GM21576 (cell line): ENCODE measurements at regions not wholly inside any gene's neighbourhood (a gene's known extent, or its start where the extent isn't known, plus 50 kb on each side); places are given as distances from the start of the nearest gene placed in this dataset.
"Not testable (repeated sequence)": the region's sequence is repeated elsewhere in the genome, so short reads cannot be mapped to it uniquely, and the experiment has no call there.

Experiments
- ATAC-seq: cut with Tn5 transposase; IDR thresholded peaks from one replicate; pipeline ENCODE4 v1.9.1; 2021; ENCODE audit warnings: mild to moderate bottlenecking, moderate library complexity; ENCODE audit not compliant: unreplicated experiment

DNA sequence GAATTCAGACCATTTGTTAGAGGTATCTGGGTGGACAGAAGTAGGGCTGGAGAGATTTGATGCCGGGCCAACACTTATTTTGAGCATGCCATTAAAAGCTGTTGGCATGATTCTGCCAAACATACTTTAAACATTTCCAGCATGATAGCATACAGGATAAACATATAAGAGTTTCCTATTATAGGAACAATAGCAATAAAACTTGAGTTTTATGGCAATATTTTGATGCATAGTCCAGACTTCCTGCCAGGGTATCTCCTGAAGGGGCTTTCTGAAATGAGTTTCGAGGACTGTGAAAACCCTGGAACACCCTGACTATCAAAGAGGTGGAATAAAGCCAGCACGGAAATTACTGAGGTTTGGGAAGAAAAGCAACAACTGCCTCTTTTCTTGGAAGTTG lies 1398.0 kb upstream of the NXPH2 start:
- ATAC-seq = no peak

DNA sequence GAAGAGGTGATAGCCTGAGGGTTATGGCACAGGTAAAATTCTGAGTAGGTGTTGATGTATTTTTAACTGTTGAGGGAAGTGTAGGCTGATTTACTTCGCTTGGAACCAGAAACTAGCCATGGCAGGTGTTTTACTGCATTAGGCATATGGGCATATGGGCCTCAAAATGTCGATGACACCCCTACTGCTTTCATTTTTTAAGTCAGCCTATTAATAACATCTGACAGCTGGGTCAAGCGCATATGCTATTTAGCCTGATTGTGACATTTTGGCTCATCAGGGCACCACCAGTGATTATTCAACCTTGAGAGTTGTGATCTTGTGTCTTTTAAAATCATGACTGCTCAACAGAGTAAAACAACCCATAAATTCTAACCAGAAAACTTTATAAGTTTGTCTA lies 1396.9 kb upstream of the NXPH2 start:
- no peak for ATAC-seq

GRCh38 chr2:140173790-140174189 lies 1393.6 kb upstream of the NXPH2 start:
- ATAC-seq = no peak

- no peak for ATAC-seq
These were observed 1384.3 kb upstream of the NXPH2 start for GRCh38 chr2:140164449-140164848.

- no peak for ATAC-seq
These were observed 1378.1 kb upstream of the NXPH2 start for GRCh38 chr2:140158259-140158658.

GRCh38 chr2:140157816-140158215 lies 1377.6 kb upstream of the NXPH2 start:
- ATAC-seq = no peak

DNA sequence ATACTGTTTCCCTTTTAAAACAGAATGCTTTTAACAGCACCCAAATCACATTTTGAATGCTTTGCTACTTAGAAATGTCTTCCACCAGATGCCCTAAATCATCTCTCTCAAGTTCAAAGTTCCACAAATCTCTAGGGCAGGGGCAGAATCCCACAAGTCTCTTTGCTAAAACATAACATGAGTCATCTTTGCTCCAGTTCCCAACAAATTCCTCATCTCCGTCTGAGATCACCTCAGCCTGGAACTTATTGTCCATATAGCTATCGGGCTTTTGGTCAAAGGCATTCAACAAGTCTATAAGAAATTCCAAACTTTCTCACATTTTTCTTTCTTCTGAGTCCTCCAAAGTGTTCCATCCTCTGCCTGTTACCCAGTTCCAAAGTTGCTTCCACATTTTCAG lies 1374.5 kb upstream of the NXPH2 start:
- no peak for ATAC-seq

DNA sequence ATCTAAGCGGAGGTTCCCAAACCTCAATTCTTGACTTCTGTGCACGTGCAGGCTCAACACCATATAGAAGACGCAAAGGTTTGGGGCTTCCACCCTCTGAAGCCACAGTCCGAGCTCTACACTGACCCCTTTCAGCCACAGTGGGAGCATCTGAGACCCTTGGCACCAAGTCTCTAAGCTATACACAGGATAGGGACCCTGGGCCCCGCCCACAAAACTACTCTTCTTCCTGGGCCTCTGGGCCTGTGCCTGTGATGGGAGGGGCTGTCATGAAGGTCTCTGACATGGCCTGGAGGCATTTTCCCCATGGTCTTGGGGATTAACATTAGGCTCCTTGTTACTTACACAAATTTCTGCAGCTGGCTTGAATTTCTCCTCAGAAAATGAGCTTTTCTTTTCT lies 1374.1 kb upstream of the NXPH2 start:
- ATAC-seq = no peak

- no peak for ATAC-seq
These were observed 1364.4 kb upstream of the NXPH2 start for GRCh38 chr2:140144611-140145010.

DNA sequence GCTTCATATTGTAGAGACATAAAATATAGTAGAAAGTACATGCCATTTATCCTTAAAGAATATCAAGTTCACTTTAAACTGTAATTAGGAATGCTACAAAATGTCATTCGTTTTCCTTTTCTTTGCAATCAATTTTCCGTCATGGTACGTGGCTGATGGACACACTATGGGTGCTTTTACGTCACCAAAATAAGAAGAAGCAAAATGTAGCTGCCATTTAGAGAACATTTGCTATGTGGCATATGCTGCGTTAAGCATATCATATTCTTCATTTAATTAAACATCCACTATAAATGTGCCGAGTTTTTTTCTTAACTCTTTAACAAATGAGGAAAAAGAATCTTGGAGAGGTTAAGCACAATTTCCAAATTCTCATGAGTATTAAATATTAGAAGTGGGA lies 1358.5 kb upstream of the NXPH2 start:
- ATAC-seq = no peak

GRCh38 chr2:140136861-140137260 lies 1356.7 kb upstream of the NXPH2 start:
- no peak for ATAC-seq

GRCh38 chr2:140136366-140136765 lies 1356.2 kb upstream of the NXPH2 start:
- ATAC-seq = no peak

- ATAC-seq = no peak
These were observed 1348.7 kb upstream of the NXPH2 start for GRCh38 chr2:140128909-140129308.

GRCh38 chr2:140122001-140122400 lies 1341.8 kb upstream of the NXPH2 start:
- ATAC-seq = no peak

DNA sequence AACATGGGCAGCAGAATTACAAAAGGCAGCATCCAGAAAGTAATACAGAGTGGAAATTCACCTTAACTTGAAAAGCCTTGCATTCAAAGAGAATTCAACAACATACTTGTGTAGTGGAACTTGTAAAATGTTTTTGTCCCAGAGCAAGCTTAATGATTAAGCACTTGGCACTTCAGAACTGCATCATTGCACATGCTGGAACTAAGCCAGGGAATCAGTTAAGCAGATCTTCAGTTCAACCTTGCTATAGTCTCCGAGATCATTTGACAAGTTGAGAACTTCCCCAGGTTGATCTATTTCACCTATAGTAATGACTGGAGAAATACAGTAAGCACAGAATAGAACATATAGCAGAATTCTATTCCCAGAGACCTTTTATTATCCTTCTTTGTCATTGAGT lies 1337.2 kb upstream of the NXPH2 start:
- no peak for ATAC-seq

DNA sequence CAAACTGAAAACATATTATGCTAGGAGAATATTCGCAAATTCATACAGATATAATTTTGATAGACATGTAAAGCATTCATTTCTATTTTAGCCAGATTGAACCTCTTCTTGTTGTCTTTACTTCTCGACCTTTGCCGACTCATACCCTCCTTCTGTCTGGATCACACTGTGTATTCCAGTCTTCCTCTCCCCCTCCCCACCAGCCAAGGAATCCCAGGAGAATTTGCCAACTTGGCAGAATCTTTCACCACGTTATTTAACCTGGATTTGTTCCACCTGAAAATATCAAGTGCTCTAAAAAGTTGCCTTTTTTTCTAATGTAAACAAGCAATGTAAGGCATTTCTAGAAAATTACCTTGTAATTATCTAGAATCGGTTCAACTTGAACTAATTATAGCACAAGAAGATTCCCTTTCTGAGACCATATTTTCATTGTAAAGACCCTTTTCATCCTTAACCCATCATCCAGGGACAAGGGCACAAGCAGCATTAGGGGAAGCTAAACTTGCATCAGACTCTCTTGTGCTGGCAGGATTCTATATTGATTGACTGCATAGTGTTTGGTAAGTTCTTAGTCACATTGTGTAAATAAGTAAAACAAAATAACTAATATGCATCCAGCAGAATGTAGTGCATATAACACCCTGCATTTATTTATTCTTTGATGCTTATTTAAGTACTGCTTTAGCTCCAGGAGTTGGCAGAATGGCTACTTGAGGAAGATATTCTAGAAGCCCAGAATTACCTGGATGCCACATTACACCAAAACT lies 1328.7 kb upstream of the NXPH2 start:
- no peak for ATAC-seq

DNA sequence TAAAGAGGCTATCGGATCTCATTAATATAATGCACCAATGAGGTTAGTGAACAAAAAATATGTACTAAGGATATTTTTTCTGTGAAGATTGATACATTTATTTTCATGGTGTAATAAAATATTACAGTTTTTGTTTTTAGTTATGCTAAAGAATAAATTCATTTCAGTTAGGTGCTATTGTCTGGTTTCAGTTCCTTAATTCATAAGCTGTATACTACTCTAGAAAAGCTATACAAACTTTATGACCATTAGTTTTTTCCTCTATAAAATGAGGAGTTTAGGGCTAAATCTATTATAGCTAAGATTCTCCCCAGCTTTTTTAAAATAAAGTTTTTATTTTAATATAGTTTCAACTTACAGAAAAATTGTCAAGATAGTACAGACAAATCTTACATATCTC lies 1311.7 kb upstream of the NXPH2 start:
- ATAC-seq = no peak

DNA sequence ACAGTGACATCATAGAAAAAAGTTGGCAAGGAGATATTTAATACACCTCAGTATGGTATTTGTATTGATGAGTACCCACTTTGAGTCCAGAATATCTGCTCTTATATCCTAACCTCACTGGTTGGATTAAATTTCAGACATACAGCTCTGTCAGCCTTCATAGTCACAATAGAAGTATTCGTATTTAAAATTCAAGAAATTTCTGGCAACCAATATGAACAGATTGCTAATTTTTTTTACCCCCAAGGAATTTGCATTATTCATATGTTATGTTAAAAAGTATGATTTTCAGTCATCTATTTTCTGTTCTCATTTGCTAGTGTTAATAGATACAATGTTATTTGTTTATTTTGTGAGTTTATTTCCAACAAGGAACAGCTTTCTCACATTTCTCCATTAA lies 1306.8 kb upstream of the NXPH2 start:
- ATAC-seq = no peak

DNA sequence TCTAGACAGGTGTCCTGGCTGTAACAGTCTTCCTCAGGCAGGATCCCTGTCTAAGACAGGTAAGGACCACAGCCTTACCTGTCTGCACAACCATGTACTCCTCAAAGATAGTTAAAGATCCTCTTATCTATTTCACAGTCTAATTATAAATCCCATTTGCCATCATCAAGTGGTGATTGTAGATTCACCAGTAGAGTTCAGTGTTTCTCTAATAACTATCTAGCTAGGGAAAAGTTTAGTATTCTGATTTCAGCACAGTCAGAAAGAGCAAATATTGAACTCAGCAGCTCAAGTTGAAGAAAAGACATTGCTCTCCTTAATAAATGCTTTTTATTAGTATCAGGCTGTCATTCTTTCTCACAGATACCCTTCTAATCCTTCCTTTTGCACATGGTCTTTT lies 1305.5 kb upstream of the NXPH2 start:
- ATAC-seq = no peak

DNA sequence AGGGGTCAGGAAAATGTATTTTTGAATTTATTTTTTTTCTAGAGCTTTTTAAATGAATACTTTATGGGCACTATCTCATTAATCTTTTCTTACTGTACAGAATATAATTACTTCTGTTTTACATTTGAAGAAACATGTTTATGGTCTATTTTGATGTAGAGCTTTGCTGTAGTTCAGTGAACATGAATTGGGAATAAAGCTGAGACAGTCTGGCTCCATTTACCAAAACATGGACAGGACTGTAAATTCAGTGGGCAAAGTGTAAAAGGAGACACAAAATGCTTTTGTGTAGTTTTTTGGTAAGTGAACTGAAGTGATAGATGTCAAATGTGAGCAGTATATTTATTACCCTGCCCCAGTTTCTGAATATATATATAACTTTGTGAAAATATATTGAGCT lies 1298.8 kb upstream of the NXPH2 start:
- no peak for ATAC-seq

- no peak for ATAC-seq
These were observed 1296.0 kb upstream of the NXPH2 start for GRCh38 chr2:140076164-140076563.

DNA sequence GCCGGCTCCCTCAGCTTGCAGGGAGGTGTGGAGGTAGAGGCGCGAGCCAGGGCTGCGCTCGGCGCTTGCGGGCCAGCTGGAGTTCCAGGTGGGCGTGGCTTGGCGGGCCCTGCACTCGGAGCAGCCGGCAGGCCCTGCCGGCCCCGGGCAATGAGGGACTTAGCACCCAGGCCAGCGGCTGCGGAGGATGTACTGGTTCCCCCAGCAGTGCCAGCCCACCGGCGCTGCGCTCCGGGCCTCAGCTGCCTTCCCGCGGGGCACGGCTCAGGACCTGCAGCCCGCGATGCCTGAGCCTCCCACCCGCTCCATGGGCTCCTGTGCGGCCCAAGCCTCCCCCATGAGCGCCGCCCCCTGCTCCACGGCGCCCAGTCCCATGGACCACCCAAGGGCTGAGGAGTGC lies 1293.6 kb upstream of the NXPH2 start:
- ATAC-seq = not testable (repeated sequence)

- no peak for ATAC-seq
These were observed 1287.5 kb upstream of the NXPH2 start for GRCh38 chr2:140067661-140068060.
